Fibroblast of villous mesenchyme (primary cell): ENCODE measurements at regions not wholly inside any gene's neighbourhood (a gene's known extent, or its start where the extent isn't known, plus 50 kb on each side); places are given as distances from the start of the nearest gene placed in this dataset.
A peak's percentile ranks its signal among the peaks of the same experiment; 100 is the strongest.

Experiments
- DNase-seq: peaks from one replicate; pipeline ENCODE4 v3.0.0-alpha.2; 2010; ENCODE audit warnings: low read depth
- H3K4me3 ChIP-seq: 2 replicates; pipeline ENCODE4 v1.5.1; 2011; ENCODE audit warnings: low read depth, mild to moderate bottlenecking, low read length
- CTCF ChIP-seq: IDR thresholded peaks from 2 replicates; pipeline ENCODE4 v1.5.1; 2012; ENCODE audit warnings: low read depth, mild to moderate bottlenecking, low read length; ENCODE audit not compliant: insufficient read depth

GRCh38 chr13:47831265-47831664 is 169.8 kb downstream of the SUCLA2 start:
- DNase-seq: peak; percentile 40
- no peak for TF ChIP-seq CTCF

DNA sequence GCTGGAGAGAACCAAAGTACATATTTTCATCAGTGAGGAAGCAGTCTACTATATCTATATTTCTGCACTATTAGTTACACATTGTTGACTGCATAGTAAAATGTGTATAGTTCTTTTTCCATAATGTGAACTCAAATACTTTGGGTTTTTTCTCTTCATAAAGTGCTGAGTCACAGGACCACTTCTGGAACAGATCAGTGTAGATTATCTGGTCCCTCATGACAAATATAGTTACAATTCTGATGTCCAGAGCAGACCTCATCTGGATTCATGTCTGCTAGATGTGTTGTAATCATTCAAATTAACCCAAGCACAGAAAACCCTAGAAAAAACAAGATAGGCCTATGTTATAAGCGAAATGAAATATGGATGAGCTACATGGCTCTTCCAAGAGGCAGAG is 171.4 kb downstream of the SUCLA2 start:
- DNase-seq: peak; percentile 45
- no peak overlapping the region for H3K4me3 ChIP-seq
- TF ChIP-seq CTCF: no peak

More at GRCh38 chr13:47831265-47831664, 169.8 kb downstream of the SUCLA2 start:
- H3K4me3 ChIP-seq: no peak overlapping the region

- H3K4me3 ChIP-seq: no peak overlapping the region
- peak; percentile 85 for DNase-seq
- no peak for TF ChIP-seq CTCF
These were observed 174.6 kb downstream of the SUCLA2 start for GRCh38 chr13:47826471-47826870.

DNA sequence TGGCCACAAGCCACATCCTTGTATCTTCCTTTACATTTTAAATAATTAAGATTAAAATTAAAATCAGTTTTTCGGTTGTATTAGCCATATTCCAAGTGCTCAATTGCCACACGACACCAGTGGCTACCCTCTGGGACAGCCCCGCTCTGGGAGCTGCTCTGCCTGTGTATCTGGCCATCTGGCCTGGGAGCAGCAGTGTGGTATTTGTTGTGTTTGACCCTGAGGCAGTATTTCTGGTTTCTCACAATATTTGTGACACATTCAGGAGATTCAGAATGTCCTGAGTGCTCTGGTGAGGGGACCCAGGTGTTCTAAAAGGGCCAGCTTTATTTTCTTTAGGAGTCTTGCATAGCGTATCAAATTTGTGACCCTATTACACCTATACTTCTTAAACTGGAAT is 179.0 kb downstream of the SUCLA2 start:
- TF ChIP-seq CTCF: no peak
- H3K4me3 ChIP-seq: no peak overlapping the region
- DNase-seq: no peak

GRCh38 chr13:47816831-47817230 is 184.2 kb downstream of the SUCLA2 start:
- DNase-seq: no peak
- TF ChIP-seq CTCF: no peak
- H3K4me3 ChIP-seq: no peak overlapping the region

DNA sequence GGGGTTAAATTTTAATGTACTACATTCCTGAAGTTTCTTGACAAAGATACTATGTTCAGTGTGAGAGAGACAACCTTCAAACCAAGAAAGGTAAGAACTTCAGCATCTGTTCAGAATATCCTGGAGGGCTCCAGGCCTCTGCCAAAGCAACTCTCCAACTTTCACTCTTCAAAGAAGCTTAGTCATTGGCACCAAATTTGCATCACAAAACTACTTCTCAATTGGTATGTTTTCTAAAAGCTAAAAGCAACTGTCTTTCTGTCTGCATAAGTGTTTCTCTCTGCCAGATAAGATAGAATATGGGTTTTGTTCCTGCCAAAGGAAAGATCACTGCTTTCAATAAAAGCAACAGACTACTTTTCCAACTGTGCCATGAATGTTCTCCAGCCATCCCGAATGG is 187.4 kb downstream of the SUCLA2 start:
- no peak for DNase-seq
- TF ChIP-seq CTCF: no peak
- H3K4me3 ChIP-seq: no peak overlapping the region

- DNase-seq: no peak
- H3K4me3 ChIP-seq: no peak overlapping the region
- TF ChIP-seq CTCF: no peak
These were observed 191.7 kb downstream of the SUCLA2 start for GRCh38 chr13:47809411-47809810.
